ENCODE measurements at regions not wholly inside any gene's neighbourhood (a gene's known extent, or its start where the extent isn't known, plus 50 kb on each side); places are given as distances from the start of the nearest gene placed in this dataset.

DNA sequence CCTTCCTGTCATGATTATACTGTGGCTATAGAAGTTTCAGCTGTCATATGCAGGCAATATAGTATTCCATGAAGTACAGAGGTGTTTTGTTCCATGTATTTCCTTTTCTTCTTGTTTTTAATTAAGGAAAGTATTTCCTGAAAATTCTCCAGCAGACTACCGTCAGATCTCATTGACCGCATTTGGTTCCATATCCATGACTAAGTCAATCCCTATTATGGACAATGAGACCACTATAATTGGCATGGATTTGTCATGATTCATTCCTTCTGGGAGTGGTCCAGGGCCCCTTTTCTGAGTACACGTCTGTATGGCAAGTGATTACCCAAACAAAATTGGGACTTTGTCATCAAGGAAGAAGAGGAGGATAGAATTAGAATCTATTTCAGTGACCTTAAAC is 283.2 kb upstream of the CLINT1 start:
- no peak for DNase-seq

DNA sequence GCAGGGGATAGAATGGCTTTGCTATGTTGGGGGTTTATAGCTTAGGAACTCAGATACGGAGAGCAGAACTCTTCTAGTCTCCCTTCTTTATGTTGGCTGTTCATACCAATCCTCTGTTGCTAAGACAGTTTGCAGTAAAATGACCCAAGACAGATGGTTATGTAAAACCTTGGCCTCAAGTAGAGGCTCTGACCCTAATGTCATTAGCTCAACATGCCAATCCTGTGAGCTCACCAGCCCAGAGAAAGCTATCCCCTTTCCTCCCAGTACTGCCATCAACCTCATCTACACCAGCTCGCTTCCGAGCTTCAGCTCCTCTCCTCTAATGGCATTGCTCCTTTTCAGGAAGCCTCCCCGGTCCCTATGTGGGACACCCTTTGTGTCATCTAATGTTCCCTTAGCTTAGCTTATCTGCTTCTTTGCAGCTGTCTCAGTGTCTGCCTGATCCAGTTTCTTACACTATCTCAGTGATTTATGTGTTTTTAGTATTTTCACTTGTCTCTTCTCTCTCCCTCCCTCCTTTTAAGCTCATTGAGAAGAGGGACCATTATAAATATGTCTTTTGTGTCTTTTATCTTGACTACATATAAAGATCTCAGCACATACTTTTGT is 281.3 kb upstream of the CLINT1 start:
- no peak for DNase-seq

DNA sequence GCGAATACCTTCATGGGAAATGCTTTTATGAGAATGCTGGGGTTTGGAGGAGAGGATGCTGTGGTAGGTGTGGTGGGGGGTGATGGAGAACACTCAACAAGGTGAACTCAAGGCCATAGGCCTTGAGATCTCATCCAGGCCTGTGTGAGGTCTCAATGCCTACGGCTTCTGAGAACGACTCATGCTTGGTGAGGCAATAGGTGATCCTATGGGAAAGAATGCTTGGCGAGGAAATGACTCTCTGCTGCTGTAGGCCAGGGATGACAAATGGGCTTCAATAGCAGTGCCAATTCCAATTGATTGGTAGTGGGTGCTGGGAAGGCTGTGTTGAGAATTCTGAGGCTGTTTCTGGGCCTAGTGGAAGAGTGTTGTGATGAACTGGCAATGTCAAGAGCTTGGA is 280.2 kb upstream of the CLINT1 start:
- DNase-seq = no peak

DNA sequence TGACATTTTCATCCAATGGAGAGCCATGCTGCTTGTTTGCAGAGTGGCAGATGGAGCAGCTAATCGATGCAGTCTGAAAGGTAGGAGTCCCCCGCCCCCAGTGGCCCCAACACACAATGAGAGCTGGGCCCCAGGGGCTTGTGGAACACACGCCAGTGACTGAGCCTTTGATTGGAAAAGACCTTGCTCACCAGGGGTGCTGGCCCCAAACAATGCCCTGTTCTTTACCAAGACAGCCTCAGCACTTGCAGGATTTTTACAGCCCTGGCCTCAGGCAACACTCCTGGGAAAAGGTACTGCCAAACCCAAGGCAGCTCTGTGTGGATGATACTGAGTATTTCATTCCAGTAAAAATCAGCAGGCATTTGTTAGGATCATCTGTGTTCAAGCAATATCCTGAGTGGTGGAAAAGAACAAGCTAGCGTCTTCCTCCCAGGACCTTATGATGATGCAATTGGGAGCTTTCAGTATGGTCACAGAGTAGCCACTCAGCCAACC is 276.8 kb upstream of the CLINT1 start:
- DNase-seq = no peak

DNA sequence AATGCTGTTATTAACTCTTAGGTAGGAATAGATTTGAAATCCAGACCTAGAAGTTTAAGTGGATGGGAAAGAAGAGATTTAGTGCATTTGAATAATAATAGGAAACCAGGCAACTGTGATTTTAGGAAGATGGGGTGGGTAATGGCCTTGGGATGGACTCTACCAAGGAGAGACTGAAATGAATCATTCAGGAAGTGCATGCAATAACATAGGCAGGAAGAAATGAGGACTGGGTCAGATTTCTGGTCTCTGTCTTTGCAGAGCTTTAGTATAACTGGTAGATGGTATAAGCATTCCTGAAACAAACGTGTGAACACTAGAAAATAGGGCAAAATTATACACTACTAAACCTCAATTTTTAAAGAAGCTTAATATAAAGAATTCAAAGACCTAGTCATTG is 274.4 kb upstream of the CLINT1 start:
- DNase-seq = no peak

DNA sequence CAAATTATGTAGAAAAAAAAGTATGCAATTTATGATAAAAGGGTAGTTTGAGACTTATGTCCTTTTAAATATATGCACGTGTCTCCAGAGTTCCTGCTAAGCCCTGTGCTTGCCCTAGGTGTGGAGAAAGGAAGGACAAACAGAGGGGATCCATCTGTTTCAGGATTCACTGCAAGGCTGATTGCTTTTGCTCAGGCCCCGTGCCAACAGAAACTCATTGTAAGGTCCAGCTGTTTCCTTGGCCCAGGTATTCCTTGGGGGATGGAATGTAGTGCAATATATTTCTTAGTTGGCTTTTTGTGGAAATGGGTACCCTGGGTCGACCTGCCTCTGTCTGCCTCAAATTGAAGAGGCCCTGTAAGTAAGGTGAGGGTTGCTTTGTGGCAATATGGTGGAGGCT is 268.6 kb upstream of the CLINT1 start:
- DNase-seq = no peak

DNA sequence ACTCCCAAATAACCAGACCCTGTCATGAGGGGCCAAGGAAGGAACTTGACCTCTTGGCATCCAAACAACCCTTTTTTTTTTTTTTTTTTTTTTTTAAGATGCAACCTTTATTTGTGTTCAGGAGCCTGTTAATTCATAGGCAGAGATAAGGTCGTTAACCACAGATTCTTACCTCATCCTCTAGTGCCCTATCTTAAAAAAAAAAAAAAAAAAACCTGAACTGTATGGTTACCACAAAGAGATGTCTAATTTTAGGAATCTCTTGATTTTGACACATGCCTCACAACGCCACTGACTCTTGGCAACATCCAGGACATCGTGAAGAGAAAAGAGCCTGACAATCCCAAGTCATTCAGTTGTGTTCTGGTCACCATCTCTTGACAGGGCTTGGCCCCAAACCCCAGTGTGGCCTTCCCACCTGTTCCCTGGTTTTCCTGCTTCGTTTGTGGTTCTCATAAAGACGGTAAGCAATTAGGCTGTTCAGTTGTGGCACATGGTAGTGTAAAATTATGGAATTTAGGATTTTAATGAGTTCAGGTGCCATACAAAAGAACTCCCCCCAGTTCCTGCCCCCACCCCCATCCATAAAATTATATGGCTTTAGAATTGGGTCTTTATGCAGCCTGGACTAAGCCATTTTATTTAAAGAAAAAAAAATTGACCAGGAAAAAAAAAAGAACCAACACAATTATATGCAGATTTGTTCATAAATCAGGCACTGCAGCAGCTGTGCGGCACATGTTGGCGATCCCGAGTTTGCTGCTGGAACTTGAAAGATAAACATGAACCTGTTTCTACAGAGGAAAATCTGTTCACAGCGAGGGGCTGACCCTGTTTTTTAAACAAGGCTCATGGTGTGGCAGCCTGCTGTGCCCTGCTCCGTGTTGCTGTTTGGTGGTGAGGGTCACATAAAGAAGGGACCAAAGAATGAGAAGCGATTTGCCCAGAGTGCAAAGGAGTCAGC is 267.8 kb upstream of the CLINT1 start:
- no peak for DNase-seq

DNA sequence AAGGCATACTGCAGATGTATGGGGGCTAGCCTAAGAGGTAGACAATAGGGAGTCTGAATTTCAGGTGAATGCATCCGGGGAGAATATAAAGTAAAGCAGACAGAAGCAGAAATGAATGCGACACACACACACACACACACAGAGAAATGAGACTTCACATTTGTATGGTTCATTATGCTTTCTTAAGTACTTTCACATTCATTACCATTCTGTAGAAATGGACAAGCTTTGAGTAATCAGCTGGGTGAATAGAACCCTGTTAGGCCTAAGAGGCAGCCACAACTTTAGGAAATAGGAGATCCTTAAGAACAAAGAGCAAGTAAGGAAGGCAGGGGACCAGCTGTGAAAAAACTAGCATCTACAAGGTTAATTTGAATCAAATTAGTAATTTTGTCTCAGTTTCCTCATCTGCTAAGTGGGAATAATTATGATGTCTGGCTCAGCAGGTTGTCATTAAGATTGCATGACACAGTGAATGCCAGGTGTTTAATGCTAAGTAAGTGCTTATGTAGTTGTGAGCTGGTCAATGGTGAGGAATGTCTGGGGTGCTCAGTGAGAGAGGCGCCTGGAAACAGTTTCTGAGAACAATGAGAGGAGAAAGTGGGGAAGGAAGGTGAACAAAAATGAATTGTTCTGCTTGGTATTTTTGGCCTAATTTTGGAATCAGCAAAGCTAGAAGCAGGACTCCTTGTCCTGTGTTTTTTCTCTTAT is 265.8 kb upstream of the CLINT1 start:
- DNase-seq = no peak

DNA sequence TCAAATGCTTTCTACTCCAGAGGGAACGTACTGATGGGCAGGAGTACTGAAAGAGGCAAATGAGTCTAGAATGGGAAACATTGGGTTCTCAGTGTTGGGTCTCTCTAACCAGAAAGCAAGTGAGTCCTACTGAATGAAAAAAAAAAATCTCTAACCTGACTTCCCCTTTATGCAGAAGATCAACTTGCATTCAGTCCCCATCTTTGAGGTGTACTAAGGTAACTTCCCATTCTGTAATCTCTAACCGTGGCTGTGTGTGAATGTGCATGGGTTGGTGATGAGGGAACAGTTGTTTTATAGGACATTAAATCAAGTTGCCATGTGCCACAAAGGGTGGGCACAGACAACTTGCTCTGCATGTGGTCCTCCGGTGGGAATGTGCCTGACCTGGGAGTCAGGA is 264.6 kb upstream of the CLINT1 start:
- no peak for DNase-seq

DNA sequence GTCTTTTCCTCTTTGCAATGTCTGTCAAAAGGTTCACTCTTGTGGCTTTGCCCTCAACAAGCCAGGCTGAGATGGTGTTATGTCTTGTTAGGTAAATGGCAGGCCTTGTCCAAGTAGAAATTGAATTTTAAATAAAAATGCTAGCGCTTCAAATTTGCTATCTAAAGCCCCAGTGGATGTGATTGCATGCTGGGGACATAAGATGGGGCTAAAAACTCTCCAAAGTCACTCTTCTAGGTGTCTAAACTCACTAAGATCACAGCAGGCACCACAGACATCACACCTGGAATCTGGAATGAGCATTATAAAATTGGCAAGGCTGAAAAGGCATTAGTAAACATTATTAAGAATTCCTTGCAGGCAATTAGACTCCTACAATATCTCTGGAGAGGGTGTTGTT is 262.7 kb upstream of the CLINT1 start:
- DNase-seq = no peak

DNA sequence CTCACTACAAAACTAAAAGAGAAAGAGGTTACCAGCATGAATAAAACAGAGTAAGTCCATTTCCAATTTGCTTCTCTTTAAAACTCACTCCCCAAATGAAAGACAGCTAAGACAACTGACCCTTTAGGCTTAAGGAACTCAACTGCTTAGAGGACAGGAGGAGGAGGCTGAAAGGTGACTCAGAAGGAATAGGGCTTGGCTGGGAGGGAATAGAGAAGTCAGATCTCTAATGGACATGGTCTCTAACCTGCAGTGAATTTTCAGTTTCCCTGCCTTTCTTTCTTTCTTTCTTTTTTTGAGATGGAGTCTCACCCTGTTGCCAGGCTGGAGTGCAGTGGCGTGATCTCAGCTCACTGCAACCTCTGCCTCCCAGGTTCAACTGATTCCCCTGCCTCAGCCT is 261.8 kb upstream of the CLINT1 start:
- no peak for DNase-seq

DNA sequence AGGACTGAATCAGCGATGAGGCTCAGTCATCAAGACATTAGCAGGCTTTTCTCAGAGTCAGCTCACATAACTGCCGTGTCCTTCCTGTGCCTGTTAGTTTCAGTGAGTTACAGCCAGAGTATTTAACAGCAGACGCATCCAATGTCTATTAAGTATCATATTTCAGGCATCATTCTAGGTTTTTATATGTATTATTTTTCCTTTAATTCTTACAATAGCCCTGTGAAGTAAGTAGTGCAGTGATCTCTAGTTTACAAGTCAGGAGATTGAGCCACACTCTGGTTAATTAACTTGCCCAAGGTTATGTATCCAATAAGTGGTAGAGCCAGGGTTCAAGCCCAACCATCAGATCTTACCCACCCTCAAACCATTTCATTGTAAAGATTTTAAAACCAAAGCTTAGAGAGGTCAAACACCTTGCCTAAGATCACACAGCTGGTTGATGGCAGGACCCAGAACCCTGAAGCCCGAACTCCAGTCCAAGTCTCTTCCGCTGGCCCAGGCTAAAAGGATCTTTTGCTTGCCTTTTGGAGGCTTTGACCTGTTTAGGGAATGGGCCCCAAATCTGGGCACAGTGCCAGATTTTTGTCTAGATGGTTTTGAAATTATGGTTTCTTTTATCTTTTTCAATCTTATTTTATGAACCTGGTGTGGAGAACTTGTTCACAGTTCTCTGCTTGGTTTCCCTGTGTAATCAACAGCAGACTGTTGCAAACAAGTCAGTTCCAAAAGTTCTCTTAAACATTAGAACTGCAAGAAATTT is 261.2 kb upstream of the CLINT1 start:
- DNase-seq = peak; percentile 8

DNA sequence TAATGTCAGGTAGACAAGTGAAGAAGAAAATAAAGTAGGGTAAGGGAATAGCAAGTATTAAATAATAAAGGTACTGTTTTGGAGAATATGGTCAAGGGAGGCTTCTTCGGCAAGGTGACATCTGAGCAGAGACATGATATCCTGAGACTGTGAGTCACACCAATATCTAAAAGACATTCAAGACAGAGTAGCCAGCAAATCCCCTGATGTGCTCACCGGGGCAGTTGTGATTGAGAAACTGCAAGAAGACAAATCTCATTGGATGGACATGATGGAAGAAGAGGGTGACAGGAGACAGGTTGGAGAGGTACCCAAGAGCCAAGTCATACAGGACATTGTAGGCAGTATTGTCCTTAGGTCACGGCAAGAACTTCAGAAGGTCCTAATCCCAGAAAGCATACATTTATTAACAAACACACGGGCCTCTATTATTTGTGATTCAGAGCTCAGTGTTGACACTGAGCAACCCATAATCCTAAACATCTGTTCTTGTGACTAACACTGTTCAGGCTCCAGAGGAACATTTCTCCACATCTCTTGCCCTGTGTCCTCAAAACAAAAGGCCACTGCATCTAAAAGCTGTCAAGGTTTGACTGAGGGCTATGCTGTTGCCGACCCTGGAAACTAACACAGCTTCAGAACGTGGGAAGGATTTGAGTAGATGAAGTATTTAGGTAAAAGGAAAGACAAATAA is 258.7 kb upstream of the CLINT1 start:
- DNase-seq = no peak

DNA sequence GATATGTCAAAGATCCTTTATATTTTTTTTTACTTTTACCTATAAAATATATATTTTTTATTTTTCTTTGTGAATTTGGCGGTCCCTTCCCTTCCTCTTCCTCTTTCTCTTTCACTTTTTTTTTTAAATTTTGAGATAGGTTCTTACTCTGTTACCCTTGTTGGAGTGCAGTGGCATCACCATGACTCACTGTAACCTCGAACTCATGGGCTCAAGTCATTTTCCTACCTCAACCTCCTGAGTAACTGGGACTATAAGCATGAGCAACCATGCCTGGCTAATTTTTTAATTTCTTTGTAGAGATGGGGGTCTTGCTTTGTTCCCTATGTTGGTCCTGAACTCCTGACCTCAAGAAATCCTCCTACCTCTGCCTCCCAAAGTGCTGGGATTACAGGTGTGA is 258.0 kb upstream of the CLINT1 start:
- DNase-seq = no peak

DNA sequence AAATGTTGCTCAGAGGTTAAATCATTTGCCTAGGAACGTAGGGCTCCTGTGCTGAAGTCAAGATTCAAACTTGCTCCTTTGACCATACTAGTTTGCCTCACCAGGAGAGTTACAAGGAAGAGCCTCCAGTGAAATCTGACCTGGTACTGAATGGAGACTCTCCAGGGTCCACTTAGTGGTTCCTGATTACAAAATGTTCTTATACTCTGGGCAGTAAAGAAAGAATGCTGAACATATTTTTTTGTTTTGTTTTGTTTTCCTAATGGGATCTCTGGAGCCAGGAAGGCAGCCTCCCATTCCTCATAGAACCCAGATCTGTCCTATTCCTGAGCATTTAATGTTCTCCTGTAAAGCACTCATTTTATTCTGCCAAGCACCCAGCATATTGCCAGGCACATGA is 256.5 kb upstream of the CLINT1 start:
- DNase-seq = no peak

DNA sequence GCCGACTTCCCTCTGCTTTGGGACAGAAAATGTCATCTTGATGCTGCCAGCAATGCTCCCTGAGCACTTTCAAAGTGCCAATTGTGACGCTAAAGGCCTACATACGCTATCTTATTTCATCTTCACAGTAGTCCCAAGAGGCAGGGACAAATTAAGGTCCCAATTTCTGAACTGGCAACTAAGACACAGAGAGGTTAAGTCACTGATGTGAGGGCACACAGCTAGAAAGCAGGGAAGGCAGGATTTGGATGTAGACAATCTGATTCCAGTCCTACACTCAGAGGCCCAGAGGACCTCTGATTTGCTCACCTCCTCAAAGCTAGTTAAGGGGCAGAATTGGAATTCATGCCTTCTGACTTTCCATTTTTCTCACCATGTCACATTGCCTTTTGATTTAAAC is 249.2 kb upstream of the CLINT1 start:
- no peak for DNase-seq

DNA sequence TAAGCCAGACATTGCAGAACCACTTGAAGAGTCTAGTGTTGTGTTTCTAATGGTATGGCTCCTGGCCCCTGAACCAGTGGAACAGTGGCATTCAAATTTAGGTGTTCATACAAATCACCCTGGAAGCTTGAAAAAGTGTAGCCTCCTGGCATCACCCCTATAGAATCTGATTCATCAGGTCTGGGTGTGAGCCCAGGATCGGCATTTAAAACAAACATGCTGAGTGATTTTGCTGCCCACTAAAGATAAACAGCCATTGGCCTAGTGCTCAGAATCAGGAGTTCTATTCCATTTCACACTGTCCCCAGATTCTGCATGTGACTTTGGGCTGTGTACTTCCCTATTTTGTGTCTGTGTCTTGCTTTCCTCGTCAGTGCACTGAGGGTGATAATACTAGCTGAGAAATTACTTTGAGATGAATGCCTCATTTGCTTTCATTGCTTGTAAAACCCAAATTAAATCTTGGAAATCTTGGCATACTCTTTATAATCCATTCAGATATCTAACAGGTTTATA is 241.5 kb upstream of the CLINT1 start:
- no peak for DNase-seq

DNA sequence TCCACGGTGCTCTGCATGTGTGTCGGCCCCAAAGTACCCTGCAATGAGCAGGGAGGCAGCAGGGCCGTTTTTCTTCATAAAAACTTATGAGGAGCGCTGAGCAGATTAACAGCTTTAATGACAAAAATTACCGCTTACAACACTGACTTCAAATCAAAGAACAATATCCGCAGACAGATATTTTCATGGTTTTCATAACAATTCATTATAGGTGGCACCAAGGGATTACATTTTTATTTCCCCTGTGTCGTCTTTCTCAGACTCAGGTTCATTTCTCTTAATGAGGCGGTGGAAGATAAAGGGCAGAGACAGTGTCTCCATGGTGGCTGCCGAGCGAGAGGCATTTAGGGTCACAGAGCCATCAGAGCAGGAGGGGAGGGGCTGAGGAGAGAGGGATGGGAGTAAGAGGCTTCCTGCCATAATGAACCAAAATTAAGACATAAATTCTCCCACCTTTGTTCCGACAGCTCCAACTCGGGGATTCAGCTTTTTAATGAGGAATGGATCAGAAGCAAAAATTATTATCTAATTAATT is 240.7 kb upstream of the CLINT1 start:
- no peak for DNase-seq

DNA sequence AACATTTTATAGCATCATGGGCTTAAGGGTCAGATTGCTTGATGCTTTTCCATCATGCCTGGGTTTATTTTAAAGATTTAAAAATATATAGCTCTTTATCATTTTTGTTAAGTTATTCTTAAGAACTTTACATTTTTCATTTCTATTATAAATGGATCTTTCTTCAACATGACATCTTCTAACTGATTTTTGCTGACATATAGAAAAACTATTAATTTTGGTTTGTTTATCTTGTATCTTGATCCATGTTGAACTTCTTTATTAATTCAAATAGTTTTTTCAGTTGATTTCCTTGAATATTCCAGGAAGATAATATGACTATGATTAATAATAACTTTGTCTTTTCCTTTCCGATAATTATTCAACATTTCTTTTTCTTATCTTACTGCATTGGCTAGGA is 237.9 kb upstream of the CLINT1 start:
- DNase-seq = no peak

DNA sequence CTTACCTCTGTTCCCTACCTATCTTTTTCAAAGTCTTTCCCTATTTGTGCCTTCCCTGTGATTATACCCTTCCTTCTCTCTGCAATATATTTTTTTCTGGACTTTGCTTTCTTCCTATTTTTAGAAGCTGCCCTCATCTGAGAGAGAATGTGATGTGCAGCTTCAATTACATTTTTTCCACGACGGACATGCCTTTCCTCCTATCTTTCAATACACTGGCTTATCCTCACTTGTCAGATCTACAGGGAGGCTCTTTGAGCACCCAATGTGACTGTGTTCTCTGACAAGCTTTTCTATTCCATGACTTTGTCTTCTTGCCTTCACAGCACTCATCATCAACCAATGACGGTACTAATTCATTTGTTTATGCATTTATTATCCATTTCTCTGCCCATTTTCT is 227.9 kb upstream of the CLINT1 start:
- DNase-seq = no peak

DNA sequence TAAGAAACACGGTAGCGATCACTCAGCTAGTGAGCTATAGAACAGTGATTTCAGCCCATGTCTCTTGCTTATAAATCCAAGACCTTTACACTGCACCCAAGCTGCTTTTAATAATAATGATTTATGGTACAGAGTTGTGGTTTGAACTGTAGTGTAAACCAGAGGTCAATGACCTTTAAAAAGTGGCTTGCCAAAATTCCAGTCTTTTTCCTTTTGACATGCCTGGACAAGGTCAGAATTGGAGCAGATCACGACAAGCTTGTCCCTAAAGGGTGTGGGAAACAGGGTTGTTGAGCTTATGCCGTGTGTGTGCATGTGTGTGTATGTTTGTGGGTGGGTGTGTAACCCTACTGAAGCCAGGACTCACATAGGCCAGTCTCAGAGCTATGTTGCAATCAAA is 225.3 kb upstream of the CLINT1 start:
- DNase-seq = no peak

Data from NCI-H1105 (cell line).